Activated CD8-positive, alpha-beta T cell treated with anti-CD3 and anti-CD28 coated beads, Interleukin-2, amount 10 ng/mL, durations not matched to agents 7 days and 5 days (primary cell): ENCODE measurements at regions not wholly inside any gene's neighbourhood (a gene's known extent, or its start where the extent isn't known, plus 50 kb on each side); places are given as distances from the start of the nearest gene placed in this dataset.

Experiments used
- ATAC-seq: fragments of 150-1000 bp; cut with Tn5 transposase; one replicate; pipeline ENCODE4 v1.10.0; 2021; ENCODE audit warnings: moderate library complexity
- CTCF ChIA-PET: fragments of 350-600 bp; sonication (Branson Sonifier 250); formaldehyde crosslinking; loops from one replicate; lab custom pipeline; 2021; ENCODE audit warnings: antibody characterized with exemption; lab: Charles Lee
- POLR2A ChIA-PET: fragments of 350-600 bp; sonication (Branson Sonifier 250); formaldehyde crosslinking; loops from one replicate; lab custom pipeline; 2021; ENCODE audit warnings: antibody characterized with exemption; lab: Charles Lee
- DNase-seq: peaks from one replicate; pipeline ENCODE4 v3.0.0-alpha.2; 2020
- H3K27ac Mint-ChIP-seq: one replicate; pipeline ENCODE4 v1.8.0; 2021; ENCODE audit warnings: mild to moderate bottlenecking, mixed read lengths
- H3K27me3 Mint-ChIP-seq: one replicate; pipeline ENCODE4 v1.8.0; 2021; ENCODE audit warnings: low read depth, mixed read lengths
- H3K36me3 Mint-ChIP-seq: one replicate; pipeline ENCODE4 v1.8.0; 2021; ENCODE audit warnings: low read depth, mixed read lengths
- H3K4me1 Mint-ChIP-seq: one replicate; pipeline ENCODE4 v1.8.0; 2021; ENCODE audit warnings: low read depth, mixed read lengths
- H3K4me3 Mint-ChIP-seq: one replicate; pipeline ENCODE4 v1.8.0; 2021; ENCODE audit warnings: mild to moderate bottlenecking, mixed read lengths
- H3K9me3 Mint-ChIP-seq: one replicate; pipeline ENCODE4 v1.8.0; 2022; ENCODE audit warnings: mixed read lengths; ENCODE audit not compliant: insufficient read depth

DNA sequence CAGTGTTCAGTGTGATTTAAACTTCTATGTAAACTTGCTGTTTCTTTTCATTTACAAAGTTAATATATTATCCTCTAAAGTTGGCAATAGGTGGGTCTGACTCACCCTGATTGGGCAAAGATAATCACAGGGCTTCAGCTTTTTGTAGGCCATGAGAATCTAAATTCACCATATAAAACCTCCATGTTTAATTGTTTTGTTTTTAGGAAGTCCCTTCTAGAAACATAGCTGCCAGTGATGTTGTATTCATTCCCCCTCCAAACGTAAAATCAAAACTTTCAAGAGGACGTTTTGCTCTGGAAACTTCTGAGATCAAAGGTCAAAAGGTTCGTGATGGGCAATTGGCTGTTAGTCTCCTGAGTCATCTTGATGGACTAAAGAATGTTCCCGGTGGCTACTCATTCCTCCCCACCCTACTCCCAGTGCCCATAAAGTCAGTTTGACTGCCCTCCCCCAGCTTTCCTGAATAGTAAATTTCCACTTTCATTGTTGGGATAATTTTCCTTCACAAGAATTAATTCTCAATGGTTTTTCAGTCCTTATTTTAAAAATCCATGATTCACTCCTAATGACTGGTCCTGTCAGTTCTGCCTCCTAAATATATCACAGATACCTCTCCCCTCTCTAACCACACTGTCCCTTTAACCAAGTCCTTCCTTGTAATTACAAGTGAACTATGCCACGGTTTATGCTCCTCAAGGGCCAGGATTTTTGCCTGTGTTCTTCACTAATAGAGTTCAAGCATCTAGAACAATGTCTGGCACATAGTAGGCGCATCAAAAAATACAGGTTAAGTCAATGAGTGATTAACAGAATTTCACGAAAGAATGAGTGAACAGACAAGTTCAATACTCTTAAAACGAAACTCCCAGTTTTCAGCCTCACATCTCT lies 164.4 kb upstream of the VRK2 start:
- Mint-ChIP-seq H3K36me3 (no peaks in the 10 kb centered on the region), H3K27me3 (no peaks in the 10 kb centered on the region), H3K27ac (no peak overlapping the region), H3K9me3 (no peaks in the 10 kb centered on the region), H3K4me3 (no peak overlapping the region), H3K4me1 (no peaks in the 10 kb centered on the region)
- ChIA-PET CTCF (no interaction called here), POLR2A (no interaction called here)
- DNase-seq, result no peak
- no peak for ATAC-seq

DNA sequence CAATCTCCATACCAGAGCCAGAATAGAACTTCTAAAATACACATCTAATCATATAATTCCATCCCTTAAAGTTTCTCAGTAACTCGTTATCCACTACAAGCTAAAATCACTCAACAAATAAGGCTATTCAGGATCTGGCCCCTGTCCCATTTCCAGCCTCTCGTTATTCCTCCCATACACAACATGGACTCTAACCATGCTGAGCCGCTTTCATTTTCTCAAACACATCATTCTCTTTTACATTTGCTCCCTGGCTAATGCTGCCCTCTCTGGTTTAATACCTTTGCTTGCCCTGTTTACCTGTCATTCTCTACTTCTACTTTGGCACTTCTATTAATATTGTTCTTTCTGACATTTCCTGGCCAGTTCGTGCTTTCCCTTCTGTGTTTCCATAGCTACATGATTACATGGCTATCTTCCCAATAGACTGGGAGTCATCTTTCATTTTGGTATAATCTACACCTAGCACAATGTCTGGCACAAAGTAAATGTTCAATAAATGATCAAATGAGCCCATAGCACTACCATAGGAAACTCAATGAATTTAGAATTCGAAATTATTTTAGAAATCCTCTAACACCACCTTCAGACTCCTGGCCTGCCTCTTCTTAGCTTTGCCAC lies 163.6 kb upstream of the VRK2 start:
- DNase-seq (no peak), ATAC-seq (no peak)
- no peaks in the 10 kb centered on the region for H3K9me3 Mint-ChIP-seq
- H3K27ac Mint-ChIP-seq, result no peak overlapping the region
- H3K27me3 Mint-ChIP-seq, result no peaks in the 10 kb centered on the region
- ChIA-PET CTCF (no interaction called here), POLR2A (no interaction called here)
- no peaks in the 10 kb centered on the region for H3K36me3 Mint-ChIP-seq
- no peaks in the 10 kb centered on the region for H3K4me1 Mint-ChIP-seq
- no peak overlapping the region for H3K4me3 Mint-ChIP-seq

DNA sequence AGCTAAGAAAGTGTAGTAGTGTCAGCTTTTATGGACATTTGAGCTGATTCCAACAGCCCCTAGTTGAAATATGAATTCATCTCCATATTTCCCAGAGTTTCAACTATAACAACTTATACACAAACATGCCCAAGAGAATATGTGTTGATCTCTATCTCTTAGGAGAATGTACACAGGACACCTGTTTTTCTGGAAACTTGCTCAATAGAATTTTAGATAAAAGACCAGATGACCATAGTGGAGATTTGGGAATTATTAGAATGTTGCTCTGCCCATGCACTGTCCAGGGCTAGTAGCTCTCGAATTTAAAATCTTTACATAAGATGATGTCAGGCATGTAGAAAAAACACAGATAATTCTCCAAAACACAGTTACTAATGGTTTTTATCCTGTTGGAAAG lies 162.3 kb upstream of the VRK2 start:
- no peak overlapping the region for H3K27ac Mint-ChIP-seq
- ChIA-PET CTCF (no interaction called here), POLR2A (no interaction called here)
- no peaks in the 10 kb centered on the region for H3K9me3 Mint-ChIP-seq
- ATAC-seq (no peak), DNase-seq (no peak)
- H3K27me3 Mint-ChIP-seq, result no peaks in the 10 kb centered on the region
- H3K4me3 Mint-ChIP-seq, result no peak overlapping the region
- H3K36me3 Mint-ChIP-seq, result no peaks in the 10 kb centered on the region
- peaks cover 7% of the 10 kb centered on the region for H3K4me1 Mint-ChIP-seq

DNA sequence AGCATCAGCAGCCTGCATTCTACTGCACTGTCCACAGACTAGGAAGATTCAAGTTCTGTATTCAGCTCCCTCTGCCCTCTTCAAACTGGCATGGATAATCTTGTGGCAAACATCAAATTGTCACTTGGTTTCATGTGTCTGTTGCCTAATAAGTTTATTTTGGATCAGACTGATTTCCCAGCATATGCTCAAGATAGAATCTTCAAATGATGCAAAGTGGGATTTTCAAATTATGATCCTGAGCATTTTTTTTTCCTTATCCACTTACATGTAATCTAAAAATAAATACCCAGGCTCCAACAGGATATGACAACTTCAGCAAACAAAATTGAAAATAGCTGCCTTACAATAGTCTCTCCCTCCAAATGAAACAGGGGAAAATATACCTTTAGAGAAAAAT lies 160.9 kb upstream of the VRK2 start:
- ChIA-PET POLR2A (no interaction called here), CTCF (interaction anchor here (0.9 kb wide), 1 partner anchor 15 kb away, joined by 3 read pairs; no protein-coding TSS in a partner anchor)
- Mint-ChIP-seq H3K4me1 (peaks cover 7% of the 10 kb centered on the region), H3K27ac (no peak overlapping the region), H3K4me3 (no peak overlapping the region), H3K27me3 (no peaks in the 10 kb centered on the region), H3K36me3 (no peaks in the 10 kb centered on the region), H3K9me3 (no peaks in the 10 kb centered on the region)
- DNase-seq (no peak), ATAC-seq (no peak)

DNA sequence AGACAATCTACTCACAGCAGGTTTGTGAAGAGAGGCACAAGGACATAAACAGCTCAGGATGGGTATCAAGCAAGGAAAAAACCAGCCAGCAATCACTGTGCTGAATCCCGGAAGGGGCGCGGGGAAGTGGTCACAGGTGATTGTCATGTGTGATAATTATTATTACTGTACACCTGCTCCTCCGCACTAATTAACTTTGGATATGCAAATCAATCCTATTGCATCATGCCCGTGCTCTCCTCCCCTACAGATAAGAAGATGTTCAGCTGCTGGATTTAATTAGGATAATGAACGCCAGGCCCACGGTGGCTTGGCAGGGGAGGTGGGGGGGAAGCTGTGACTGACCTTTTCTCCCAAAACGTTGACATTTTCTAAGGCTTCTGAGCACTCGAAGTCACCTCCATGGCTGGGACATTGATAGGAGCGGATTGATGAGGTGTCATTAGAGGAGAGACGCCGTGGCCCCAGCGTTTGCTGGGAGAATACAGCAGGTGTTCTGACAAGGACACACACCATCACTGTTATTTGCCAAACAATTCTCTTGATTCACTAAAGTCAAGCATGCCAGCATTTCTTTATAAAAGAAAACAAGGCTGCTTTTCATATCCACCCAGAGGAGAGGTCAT lies 160.3 kb upstream of the VRK2 start:
- Mint-ChIP-seq H3K4me1 (peaks cover 7% of the 10 kb centered on the region), H3K36me3 (no peaks in the 10 kb centered on the region), H3K4me3 (no peak overlapping the region), H3K9me3 (no peaks in the 10 kb centered on the region), H3K27me3 (no peaks in the 10 kb centered on the region), H3K27ac (no peak overlapping the region)
- ChIA-PET CTCF (no interaction called here), POLR2A (no interaction called here)
- ATAC-seq (no peak), DNase-seq (no peak)

DNA sequence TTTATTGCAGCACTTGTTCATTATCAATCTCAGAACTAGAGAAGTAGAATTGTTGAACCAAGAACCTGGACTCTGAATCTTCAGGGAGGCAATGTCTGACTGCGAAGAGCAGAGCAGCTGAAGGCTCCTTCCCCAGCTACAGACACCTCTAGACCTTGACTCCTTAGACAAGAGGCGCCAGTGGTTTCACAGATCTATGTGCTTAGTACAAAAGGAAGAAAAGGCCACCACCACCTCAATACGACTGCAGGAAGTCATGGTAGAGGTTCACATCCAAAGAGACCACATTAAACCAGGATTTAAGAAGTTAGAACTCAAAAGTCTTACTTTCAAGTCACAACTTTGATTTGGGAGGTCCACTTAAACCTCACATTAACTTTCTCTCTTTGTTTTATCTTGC lies 158.1 kb upstream of the VRK2 start:
- ChIA-PET CTCF (interaction anchor here (1.0 kb wide), 1 partner anchor 17 kb away, joined by 4 read pairs; no protein-coding TSS in a partner anchor), POLR2A (no interaction called here)
- no peak for DNase-seq
- Mint-ChIP-seq H3K27ac (no peak overlapping the region), H3K27me3 (no peaks in the 10 kb centered on the region), H3K4me1 (peaks cover 7% of the 10 kb centered on the region), H3K9me3 (no peaks in the 10 kb centered on the region), H3K36me3 (no peaks in the 10 kb centered on the region), H3K4me3 (no peak overlapping the region)
- ATAC-seq, result peak; percentile 60

DNA sequence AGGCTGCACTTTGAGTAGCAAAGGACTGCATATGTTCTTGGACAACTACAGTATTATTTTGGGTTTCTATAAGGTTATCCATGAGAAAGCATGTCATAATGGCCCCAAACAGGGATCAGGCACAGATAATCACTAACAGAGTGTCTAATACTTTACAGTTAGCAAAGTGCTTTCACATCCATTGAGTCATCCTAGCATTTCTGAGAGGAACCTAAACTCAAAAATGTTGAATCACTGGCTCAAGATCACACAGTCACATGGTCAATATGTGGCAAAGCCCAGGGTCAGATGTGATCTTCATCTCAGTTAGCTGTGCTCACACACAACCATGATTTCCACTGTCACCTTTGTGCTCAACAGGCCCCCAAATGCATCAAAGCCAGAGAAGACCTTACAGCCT lies 156.1 kb upstream of the VRK2 start:
- Mint-ChIP-seq H3K36me3 (no peaks in the 10 kb centered on the region), H3K4me1 (peaks cover 7% of the 10 kb centered on the region), H3K27ac (no peak overlapping the region), H3K4me3 (no peak overlapping the region), H3K27me3 (peaks cover 5% of the 10 kb centered on the region), H3K9me3 (no peaks in the 10 kb centered on the region)
- DNase-seq (no peak), ATAC-seq (no peak)
- CTCF ChIA-PET, result no interaction called here
- POLR2A ChIA-PET, result no interaction called here

DNA sequence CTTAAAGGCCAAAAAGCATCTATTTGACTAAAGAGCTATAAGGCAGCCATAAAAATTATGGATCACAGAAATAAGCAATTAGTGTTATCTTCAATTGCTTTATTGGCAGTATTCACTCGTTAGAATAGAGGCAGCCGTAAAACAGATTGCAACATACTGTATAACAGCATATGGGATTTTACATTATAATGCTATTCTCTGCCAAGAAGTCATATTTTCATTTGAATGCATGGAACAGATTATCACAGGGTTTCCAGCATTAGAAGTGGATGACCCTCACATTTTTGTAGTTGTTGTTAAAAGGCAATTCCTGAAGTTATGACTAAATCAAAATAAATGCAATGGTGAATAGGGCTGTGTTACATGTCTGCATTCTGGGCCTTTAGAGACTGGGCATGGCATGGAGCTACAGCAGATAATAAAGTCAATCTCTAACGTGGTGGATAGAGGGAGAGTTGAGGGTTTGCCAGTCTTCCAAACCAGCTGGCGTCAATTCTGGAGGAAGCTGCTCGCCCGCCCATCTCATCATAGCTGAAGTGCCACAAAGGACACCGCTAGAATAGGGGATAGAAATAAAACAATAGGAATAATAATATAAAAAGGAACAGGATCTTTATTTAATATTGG lies 155.4 kb upstream of the VRK2 start:
- Mint-ChIP-seq H3K9me3 (no peaks in the 10 kb centered on the region), H3K27me3 (peaks cover 5% of the 10 kb centered on the region), H3K27ac (no peak overlapping the region), H3K4me1 (peaks cover 7% of the 10 kb centered on the region), H3K36me3 (no peaks in the 10 kb centered on the region), H3K4me3 (no peak overlapping the region)
- ATAC-seq, result no peak
- CTCF ChIA-PET, result no interaction called here
- DNase-seq, result no peak
- POLR2A ChIA-PET, result no interaction called here

DNA sequence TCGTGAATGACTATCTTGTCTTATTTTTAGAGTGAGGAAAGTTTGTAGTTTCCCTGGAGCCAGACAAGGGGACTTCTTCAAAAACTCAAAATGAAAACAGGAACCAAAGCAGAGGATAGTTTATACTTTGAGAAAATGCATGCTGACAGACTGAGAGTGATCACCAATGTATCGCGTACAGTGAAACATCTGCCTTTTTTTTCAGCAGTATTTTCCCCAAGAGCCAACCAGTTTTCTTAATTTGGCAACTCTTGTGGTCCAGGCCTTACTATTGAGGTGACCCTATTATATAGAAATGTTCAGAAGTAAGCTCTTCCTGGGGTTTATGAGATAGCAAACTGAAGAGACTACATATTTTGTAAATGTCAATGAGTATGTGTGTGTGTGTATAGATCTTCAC lies 153.7 kb upstream of the VRK2 start:
- Mint-ChIP-seq H3K4me3 (no peak overlapping the region), H3K27ac (no peak overlapping the region), H3K9me3 (no peaks in the 10 kb centered on the region), H3K36me3 (no peaks in the 10 kb centered on the region), H3K27me3 (peaks cover 5% of the 10 kb centered on the region), H3K4me1 (peaks cover 7% of the 10 kb centered on the region)
- CTCF ChIA-PET, result no interaction called here
- no peak for ATAC-seq
- no peak for DNase-seq
- POLR2A ChIA-PET, result no interaction called here

DNA sequence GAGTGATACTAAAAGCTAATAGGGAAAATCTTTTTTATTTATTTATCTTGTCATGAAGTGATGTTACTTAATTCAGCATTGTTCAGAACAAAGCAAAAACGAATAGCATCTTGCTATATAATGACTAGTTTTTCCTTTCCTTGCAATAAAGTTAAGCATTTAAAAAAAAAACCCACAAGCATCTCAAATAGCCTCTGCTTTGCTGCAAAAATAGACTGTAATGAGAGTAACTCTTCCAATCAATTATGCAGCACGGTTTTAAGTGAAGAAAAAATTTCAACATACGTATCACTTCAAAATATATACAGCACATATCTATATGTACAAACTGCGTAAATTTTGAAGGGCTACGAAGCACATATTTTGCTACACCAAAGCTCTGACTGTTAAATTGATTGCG lies 153.3 kb upstream of the VRK2 start:
- ChIA-PET POLR2A (no interaction called here), CTCF (interaction anchor here (1.3 kb wide), 1 partner anchor 12 kb away, joined by 4 read pairs; no protein-coding TSS in a partner anchor)
- H3K27ac Mint-ChIP-seq, result no peak overlapping the region
- H3K4me3 Mint-ChIP-seq, result no peak overlapping the region
- no peak for DNase-seq
- no peaks in the 10 kb centered on the region for H3K9me3 Mint-ChIP-seq
- peaks cover 5% of the 10 kb centered on the region for H3K27me3 Mint-ChIP-seq
- no peaks in the 10 kb centered on the region for H3K36me3 Mint-ChIP-seq
- peaks cover 4% of the 10 kb centered on the region for H3K4me1 Mint-ChIP-seq
- ATAC-seq, result no peak

DNA sequence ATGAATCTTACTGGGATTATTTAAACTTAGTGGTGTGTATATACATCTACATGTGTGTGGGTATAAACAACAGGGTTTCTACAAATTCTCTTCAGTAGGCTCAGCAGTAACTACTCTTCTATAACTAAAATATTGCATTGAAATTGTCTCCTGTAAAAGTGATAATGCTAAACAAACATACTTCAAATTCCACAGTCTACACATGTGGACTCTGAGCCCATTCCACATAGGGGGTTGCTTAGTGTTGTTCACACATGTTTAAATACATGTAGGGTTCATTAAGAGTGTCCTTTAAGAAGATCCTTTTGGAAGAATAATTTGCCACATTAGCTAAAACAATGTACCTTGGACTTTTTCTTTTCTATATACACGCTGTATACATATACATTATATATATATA lies 152.8 kb upstream of the VRK2 start:
- Mint-ChIP-seq H3K36me3 (no peaks in the 10 kb centered on the region), H3K27me3 (peaks cover 5% of the 10 kb centered on the region), H3K27ac (no peak overlapping the region), H3K4me1 (no peaks in the 10 kb centered on the region), H3K9me3 (no peaks in the 10 kb centered on the region), H3K4me3 (no peak overlapping the region)
- ChIA-PET POLR2A (no interaction called here), CTCF (interaction anchor here (1.3 kb wide), 1 partner anchor 12 kb away, joined by 4 read pairs; no protein-coding TSS in a partner anchor)
- ATAC-seq (no peak), DNase-seq (no peak)

DNA sequence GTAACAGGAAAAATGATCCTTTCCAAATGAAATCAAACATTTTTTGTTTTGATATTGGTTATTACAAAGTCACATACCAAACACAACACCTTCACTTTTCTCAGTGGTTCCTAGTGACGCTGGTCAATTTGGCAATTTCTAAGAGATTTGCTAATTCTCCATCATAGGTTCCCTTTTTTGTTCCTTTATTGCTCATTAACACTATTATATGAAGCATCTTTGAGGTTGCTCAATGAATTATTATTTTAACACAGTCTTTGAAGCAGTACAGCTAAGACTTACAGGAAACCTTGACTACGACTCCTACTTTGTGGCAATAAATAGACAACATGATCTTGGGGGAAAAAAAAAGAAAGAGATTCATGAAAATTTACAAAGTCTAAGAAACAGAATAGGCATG lies 152.2 kb upstream of the VRK2 start:
- Mint-ChIP-seq H3K4me1 (no peaks in the 10 kb centered on the region), H3K36me3 (no peaks in the 10 kb centered on the region)
- CTCF ChIA-PET, result interaction anchor here (1.3 kb wide), 1 partner anchor 11 kb away, joined by 4 read pairs; no protein-coding TSS in a partner anchor

More for the DNA sequence above, 152.2 kb upstream of the VRK2 start:
- DNase-seq (no peak), ATAC-seq (no peak)
- no peaks in the 10 kb centered on the region for H3K9me3 Mint-ChIP-seq
- POLR2A ChIA-PET, result no interaction called here
- H3K27me3 Mint-ChIP-seq, result peaks cover 8% of the 10 kb centered on the region
- H3K4me3 Mint-ChIP-seq, result no peak overlapping the region
- H3K27ac Mint-ChIP-seq, result no peak overlapping the region
